Esophagus muscularis mucosa (tissue), 3 donors: ENCODE measurements at regions not wholly inside any gene's neighbourhood (a gene's known extent, or its start where the extent isn't known, plus 50 kb on each side); places are given as distances from the start of the nearest gene placed in this dataset.

Source experiments
- CTCF ChIP-seq, 3 experiments: fragments of 200-600 bp in 2 of 3; fragments of 450-650 bp in 1 of 3; sonication (generic) in 2 of 3; IDR thresholded peaks; one replicate each; pipeline ENCODE4 v1.5.1; 2017 to 2019; ENCODE audit warnings: antibody characterized with exemption in 3 of 3, mild to moderate bottlenecking in 2 of 3, moderate library complexity in 1 of 3
- POLR2A ChIP-seq: fragments of 450-650 bp; IDR thresholded peaks from one replicate; pipeline ENCODE4 v1.6.1; 2017; ENCODE audit warnings: antibody characterized with exemption, moderate library complexity, mild to moderate bottlenecking, low read depth

DNA sequence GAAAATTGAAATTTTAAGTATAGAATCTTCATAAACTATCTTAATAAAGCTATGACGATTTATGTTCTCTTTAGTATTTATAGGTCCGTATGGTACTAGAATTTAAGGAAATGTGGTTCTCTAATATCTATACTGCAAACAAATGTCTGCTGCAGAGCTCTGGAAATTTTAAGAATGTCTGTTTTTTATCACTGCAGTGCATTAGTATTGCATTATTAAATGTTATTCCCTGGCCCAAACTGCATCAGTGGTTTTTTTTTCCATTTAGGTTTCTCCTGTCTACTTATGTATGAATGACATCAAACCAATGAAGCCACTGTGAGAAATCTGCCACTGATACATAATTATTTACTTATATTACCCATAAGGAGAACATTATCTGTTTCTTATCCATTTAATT, 211.4 kb upstream of the CD180 start:
- TF ChIP-seq CTCF (IDR thresholded peaks at IDR 0.05), result no peak
- TF ChIP-seq POLR2A, result no peak
